HG03060 (cell line): ENCODE measurements at regions not wholly inside any gene's neighbourhood (a gene's known extent, or its start where the extent isn't known, plus 50 kb on each side); places are given as distances from the start of the nearest gene placed in this dataset.

ENCODE experiments used
- ATAC-seq: cut with Tn5 transposase; IDR thresholded peaks from one replicate; pipeline ENCODE4 v1.9.1; 2021; ENCODE audit warnings: low read depth, moderate number of reproducible peaks; ENCODE audit not compliant: unreplicated experiment

DNA sequence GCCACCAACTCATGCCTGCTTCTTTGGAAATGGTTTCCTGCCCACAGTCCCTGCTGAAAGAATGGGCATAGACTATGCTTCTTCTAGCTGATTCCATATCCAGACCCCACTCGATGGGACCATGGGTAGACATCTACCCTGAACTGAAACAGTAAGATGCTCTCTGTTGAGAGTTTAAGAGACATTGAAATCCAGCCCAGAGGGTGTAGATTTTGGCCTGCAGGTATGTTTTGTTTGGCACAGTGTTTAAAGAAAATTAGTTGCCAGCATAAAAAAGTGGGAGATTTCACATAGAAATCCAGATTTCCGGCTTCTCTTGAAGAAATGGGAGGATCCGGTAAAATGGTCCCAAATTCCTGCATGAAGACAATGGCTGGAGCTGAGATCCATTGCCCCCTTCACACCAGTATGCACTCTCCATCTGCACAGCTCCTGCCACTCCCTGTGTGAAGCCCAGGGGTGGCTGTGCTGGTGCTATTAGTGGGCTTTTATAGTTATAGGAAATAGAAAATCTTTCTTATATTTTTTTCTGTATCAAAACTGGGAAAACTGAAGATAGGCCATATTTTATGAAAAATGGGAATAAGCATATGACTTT, 218.1 kb downstream of the PTEN start:
- ATAC-seq = no peak

- ATAC-seq = peak; percentile 5
Measured at GRCh38 chr10:88082391-88082790, 219.0 kb downstream of the PTEN start.

DNA sequence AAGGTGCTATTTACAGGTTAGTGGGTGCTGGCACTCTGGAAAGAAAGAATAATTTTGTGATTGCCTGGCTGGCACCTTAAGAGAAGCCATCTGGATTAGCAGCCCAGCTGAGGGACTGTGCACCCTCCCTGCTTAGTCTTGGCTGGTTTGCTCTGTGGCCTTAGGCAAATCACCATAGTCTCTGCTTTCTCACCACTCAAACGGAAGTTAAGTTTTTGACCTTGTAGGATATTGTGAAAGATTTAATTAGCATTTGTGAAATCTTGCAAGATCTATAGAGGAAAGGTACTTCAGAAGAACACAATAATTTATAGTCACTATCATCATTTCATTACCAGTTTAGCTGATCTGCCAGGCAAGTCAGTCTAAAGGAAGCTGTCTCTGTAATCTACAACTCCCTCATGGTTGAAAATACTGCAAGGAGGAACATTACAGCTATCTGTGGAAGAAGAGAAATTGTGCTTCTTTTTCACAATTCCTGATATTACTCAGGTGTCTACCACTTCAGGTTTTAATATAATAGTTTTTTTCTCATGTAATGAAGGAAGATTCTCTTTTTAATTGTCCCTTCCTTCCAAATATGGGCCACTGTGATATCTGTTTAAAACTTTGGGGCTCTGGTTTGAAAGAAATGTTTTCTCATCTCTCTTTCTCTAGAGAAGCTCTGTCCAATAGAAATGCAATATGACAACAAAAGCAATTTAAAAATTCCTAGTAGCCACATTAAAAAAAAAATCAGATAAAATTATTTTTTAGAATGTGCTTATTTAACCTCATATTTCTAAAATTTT, 219.6 kb downstream of the PTEN start:
- peak; percentile 58 for ATAC-seq

- ATAC-seq = no peak
Measured at GRCh38 chr10:88083597-88083989, 220.2 kb downstream of the PTEN start.

DNA sequence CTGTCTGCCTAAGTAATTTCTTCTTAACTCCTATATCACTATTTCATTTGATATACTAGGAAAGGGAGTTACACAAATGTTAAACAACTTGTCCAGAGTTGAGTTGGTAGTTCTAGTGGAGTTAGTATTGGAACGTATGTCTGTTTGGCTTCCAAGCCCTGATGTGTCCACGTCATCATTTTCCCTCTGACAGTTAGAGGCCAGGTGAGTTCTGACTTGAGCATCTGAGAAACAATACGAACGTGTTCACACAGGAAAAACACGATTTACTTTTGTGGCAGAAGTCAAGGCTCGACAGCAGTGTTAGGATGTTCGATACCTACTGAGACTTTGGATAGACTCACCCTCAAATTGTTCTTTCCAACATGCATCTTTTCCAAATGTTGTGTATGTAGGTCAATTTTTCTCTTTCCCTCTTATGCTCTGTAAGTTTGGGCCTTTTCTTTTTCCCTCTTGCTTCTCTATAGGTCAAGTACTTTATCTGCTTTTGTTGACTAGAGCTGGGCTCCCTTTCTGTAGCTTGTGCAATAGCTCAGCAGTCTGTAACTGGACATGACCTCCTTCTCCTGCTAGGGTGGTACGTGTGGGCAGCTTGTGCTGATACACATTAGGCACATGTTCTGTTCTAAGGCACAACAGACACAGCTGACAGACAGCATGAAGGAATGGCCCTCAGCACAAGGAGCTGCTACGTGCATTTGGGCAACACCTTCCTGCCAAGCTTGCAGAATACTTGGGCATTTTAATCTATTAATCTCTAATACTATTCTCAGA, 222.9 kb downstream of the PTEN start:
- no peak for ATAC-seq

- no peak for ATAC-seq
Measured at GRCh38 chr10:88088441-88089340, 225.3 kb downstream of the PTEN start.

DNA sequence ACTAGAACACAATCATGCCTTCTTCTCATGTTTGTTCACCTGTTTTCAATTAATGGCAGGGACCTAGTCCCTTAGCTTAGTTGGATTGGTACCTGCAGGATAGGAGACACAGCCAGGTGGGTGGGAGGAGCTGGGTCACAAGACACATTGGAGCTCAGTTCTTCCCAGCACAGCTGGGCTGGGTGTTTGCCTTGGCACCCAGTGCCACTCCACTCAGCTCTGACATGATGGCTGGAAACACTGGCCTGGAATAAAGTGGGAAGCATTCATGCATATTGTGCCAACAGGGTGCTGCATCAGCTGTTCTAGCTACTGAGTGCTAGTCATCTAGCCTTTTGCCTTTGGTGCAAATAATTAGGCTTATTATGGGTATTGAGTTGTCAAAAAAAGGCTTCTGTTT, 226.1 kb downstream of the PTEN start:
- no peak for ATAC-seq

DNA sequence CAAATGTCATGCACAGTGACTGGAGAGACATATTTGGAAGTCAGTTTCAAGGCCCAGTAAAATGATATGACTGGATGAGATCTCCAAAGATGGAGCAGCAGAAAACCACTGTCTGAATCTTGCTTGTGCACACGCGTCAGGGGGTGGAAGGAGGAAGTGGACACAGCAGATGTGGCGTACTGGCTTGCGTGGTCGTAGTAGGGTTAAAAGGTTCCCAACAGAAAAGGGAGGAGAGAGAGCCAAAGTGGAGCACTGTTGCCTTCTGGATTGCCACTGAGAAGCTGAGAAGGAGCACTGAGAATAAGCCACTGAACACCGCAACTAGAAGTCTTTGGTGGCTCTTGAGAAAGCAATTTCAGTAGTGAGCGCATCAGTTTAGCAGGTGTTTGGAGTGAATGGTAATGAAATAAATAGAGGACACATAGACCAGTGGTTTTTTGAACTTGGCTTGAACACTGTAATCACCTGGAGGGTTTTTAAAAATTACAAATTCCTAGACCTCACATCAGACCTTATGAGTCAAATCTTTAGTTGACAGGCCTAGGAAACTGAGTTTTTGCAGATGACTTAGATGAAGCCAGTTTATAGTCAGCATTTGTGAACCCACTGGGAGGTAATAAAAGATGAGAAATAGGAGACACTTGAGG, 227.3 kb downstream of the PTEN start:
- no peak for ATAC-seq

- ATAC-seq = peak; percentile 76
Measured at GRCh38 chr10:88091490-88092061, 228.2 kb downstream of the PTEN start.

- no peak for ATAC-seq
Measured at GRCh38 chr10:88092265-88092664, 228.8 kb downstream of the PTEN start.

DNA sequence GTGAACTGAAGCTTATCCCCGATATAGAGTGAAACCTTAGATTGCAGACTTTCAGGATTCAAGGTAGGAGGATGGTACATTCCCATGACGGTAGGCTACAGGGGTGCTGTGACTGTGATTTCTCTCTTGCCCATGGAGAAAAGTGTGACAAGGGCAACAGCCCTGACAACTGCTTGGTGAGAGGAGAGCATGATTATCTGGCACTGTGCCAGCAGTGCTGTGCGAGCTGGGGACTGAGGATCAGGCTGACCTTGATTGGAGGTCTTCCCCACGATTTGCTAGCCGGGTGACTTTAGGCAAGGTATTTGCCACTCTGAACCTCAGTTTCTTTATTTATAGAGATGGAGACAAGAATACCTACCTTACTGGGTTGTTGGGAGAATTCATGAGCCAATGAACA, 229.5 kb downstream of the PTEN start:
- no peak for ATAC-seq

GRCh38 chr10:88094795-88095194, 231.4 kb downstream of the PTEN start:
- no peak for ATAC-seq

DNA sequence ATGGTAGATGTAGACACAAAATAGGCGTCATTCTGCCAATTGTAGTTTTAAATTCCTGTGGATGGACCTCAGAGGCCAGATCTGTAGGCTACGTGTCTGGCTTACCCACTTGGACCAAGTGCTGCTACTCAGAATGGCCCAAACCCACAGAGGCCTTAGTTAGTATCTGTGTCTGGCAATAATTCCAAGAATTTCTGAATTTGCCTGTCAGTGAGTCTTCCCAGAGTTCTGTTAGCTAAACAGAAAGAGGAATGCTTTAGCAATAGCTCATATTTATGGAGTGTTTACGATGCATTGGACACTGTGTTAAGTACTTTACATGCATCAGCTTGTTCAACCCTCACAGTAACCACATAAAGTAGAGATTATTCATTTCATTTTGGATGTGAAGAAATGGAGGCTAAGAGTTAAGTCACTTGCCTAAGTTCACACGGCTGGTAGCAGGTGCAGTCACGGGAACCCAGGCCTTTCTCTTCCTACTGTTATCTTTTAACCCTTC, 231.8 kb downstream of the PTEN start:
- no peak for ATAC-seq

DNA sequence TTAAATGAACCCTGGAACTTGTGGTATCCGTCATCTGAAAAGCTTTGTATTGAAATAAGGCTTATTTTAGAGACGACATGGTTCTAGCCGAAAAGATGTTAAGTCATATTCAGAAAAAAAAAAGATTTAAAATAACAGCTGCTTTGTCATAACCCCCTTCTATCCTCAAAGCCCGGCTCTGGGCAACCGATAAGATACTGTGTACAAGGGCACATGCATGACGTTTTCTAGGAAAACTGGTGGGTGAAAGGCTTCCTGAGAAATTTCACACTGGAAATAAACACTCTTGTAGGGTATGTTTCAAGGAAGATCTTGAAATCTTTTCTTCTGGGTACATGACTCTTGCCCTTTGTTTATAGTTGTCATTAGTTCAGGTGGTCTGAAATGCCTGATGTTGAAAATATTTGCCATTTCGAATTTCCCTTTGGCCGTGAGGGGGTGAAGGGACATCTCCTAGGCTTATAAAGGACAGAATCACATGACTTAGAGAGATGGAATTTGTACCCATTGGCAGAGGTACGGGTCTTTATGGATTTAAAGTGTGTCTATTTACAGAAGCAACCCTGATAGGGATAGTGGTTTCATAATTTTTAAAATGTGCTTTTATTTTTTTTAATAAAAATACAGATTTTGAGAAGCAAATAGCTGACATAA, 232.5 kb downstream of the PTEN start:
- ATAC-seq = no peak

DNA sequence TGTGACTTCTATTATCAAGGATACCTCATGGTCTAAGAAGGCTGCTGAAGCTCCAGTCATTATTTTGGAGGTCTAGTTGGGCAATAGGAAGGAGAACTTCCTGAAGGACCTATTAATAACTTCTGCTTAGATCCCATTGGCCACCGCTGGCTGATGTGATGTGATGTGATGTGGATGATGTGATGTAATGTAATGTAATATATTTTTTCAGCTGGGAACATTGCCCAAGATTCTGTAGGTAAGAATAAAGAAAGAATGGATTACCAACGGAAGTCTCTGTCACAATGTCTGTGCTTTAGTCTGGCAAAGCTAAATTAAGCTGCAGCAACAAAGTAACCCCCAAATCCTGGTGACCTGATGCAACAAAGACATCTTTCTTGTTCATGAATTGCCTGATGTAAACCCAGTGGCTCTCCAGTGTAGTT, 233.7 kb downstream of the PTEN start:
- ATAC-seq = no peak

DNA sequence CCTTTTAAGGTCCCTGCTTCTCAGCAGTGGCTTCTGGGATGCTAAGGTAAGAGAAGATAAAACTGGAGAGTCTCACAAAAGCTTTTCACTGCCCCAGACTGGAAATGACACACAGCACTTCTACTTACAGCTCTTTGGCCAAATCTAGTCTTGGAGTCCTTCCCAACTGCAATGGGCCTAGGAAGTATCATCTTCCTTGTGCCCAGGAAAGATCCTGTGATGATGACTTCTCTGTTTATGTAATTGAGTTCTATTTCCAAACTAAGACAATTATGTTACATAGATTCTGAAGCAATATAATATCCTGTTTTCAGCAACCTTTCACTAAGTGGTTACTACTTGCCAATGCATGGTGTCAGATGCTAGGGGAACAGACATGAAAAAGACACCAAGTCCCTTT, 234.1 kb downstream of the PTEN start:
- no peak for ATAC-seq

GRCh38 chr10:88100281-88100680, 236.9 kb downstream of the PTEN start:
- ATAC-seq = no peak

GRCh38 chr10:88101666-88102065, 238.2 kb downstream of the PTEN start:
- no peak for ATAC-seq

DNA sequence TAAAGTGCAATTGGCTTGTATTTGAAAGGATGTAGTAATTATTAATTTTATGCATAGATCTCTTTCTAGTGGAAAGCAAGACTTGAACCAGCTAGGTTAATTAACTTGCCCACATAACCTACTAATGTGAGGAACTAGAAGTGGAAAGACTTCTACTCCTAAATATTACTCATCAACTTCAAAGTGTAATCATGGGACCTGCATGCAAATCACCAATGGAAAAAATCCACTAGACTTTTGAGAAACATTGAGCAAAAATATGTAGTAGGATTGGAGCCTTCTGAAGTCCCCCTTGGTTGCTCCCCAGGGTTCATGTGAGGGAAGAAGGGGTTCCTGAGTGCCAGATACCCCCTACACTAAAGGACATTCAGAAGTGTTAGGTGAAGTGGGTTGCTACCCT, 240.2 kb downstream of the PTEN start:
- ATAC-seq = no peak
